ENCODE measurements at regions not wholly inside any gene's neighbourhood (a gene's known extent, or its start where the extent isn't known, plus 50 kb on each side); places are given as distances from the start of the nearest gene placed in this dataset.

- TF ChIP-seq JUND (IDR thresholded peaks at IDR 0.05) (no peak), CTCF (IDR thresholded peaks at IDR 0.05; ENCODE audit: low read depth, low read length, missing input control) (no peak), ZBTB33 (IDR thresholded peaks at IDR 0.05) (no peak), MAX (IDR thresholded peaks at IDR 0.05) (no peak), RAD21 (IDR thresholded peaks at IDR 0.05) (no peak), YY1 (IDR thresholded peaks at IDR 0.05) (no peak), RXRA (IDR thresholded peaks at IDR 0.05) (no peak), ATF3 (IDR thresholded peaks at IDR 0.05) (no peak), TAF1 (conservative IDR thresholded peaks at IDR 0.05) (no peak)
Observed at GRCh38 chr2:16612490-16612889, 53.1 kb downstream of the CYRIA start.
